ENCODE measurements at regions not wholly inside any gene's neighbourhood (a gene's known extent, or its start where the extent isn't known, plus 50 kb on each side); places are given as distances from the start of the nearest gene placed in this dataset.

- DNase-seq: no peak
- Histone ChIP-seq H3K79me2 (ENCODE audit: low read length) (no peaks in the 10 kb centered on the region), H3K4me2 (ENCODE audit: low read depth, low read length) (no peak overlapping the region), H3K9me2 (replicated peaks; ENCODE audit: insufficient read depth, low read length) (no peaks in the 10 kb centered on the region), H3K36me3 (replicated peaks; ENCODE audit: insufficient read depth, low read length) (no peaks in the 10 kb centered on the region), H4K20me1 (ENCODE audit: insufficient read depth, low read length) (no peaks in the 10 kb centered on the region), H3K27ac (ENCODE audit: low read length) (no peak overlapping the region), H3F3A (ENCODE audit: insufficient read depth, low read length) (no peaks in the 10 kb centered on the region), H3K27me3 (replicated peaks; ENCODE audit: insufficient read depth, low read length) (no peaks in the 10 kb centered on the region), H3K4me1 (ENCODE audit: low read length) (no peaks in the 10 kb centered on the region), H3K4me3 (ENCODE audit: low read length) (no peak overlapping the region), H3K9ac (ENCODE audit: low read length) (no peak overlapping the region), H2AFZ (ENCODE audit: low read length) (no peak overlapping the region), H3K9me3 (replicated peaks; ENCODE audit: insufficient read depth, low read length) (no peaks in the 10 kb centered on the region)
- TF ChIP-seq EZH2phosphoT487 (IDR thresholded peaks at IDR 0.05; ENCODE audit: low read length) (no peak), EZH2 (optimal IDR thresholded peaks at IDR 0.05; ENCODE audit: low read depth, low read length) (no peak), CTCF (IDR thresholded peaks at IDR 0.05; ENCODE audit: low read length) (no peak)
These were observed 451.9 kb downstream of the TMEM38B start for GRCh38 chr9:106146066-106146840.

GRCh38 chr9:106146886-106147285 is 452.5 kb downstream of the TMEM38B start:
- no peaks in the 10 kb centered on the region for H3K9me2 ChIP-seq (replicated peaks; ENCODE audit: insufficient read depth, low read length)
- no peak overlapping the region for H3K4me2 ChIP-seq (ENCODE audit: low read depth, low read length)
- H3K4me1 ChIP-seq (ENCODE audit: low read length): no peaks in the 10 kb centered on the region
- no peaks in the 10 kb centered on the region for H3F3A ChIP-seq (ENCODE audit: insufficient read depth, low read length)
- no peaks in the 10 kb centered on the region for H3K79me2 ChIP-seq (ENCODE audit: low read length)
- H3K36me3 ChIP-seq (replicated peaks; ENCODE audit: insufficient read depth, low read length): no peaks in the 10 kb centered on the region
- no peak for DNase-seq
- H3K4me3 ChIP-seq (ENCODE audit: low read length): no peak overlapping the region
- no peak overlapping the region for H2AFZ ChIP-seq (ENCODE audit: low read length)
- TF ChIP-seq EZH2 (optimal IDR thresholded peaks at IDR 0.05; ENCODE audit: low read depth, low read length): no peak
- TF ChIP-seq EZH2phosphoT487 (IDR thresholded peaks at IDR 0.05; ENCODE audit: low read length): no peak
- no peak for TF ChIP-seq CTCF (IDR thresholded peaks at IDR 0.05; ENCODE audit: low read length)
- no peaks in the 10 kb centered on the region for H4K20me1 ChIP-seq (ENCODE audit: insufficient read depth, low read length)
- H3K27me3 ChIP-seq (replicated peaks; ENCODE audit: insufficient read depth, low read length): no peaks in the 10 kb centered on the region
- no peak overlapping the region for H3K27ac ChIP-seq (ENCODE audit: low read length)
- H3K9me3 ChIP-seq (replicated peaks; ENCODE audit: insufficient read depth, low read length): no peaks in the 10 kb centered on the region
- no peak overlapping the region for H3K9ac ChIP-seq (ENCODE audit: low read length)

- TF ChIP-seq CTCF (IDR thresholded peaks at IDR 0.05; ENCODE audit: low read length) (no peak), EZH2 (optimal IDR thresholded peaks at IDR 0.05; ENCODE audit: low read depth, low read length) (no peak), EZH2phosphoT487 (IDR thresholded peaks at IDR 0.05; ENCODE audit: low read length) (no peak)
These were observed 455.6 kb downstream of the TMEM38B start for GRCh38 chr9:106149956-106150355.

More at GRCh38 chr9:106149956-106150355, 455.6 kb downstream of the TMEM38B start:
- no peak overlapping the region for H2AFZ ChIP-seq (ENCODE audit: low read length)
- no peaks in the 10 kb centered on the region for H3F3A ChIP-seq (ENCODE audit: insufficient read depth, low read length)
- H3K79me2 ChIP-seq (ENCODE audit: low read length): no peaks in the 10 kb centered on the region
- DNase-seq: no peak
- H3K4me2 ChIP-seq (ENCODE audit: low read depth, low read length): no peak overlapping the region
- H3K9ac ChIP-seq (ENCODE audit: low read length): no peak overlapping the region
- no peaks in the 10 kb centered on the region for H3K9me2 ChIP-seq (replicated peaks; ENCODE audit: insufficient read depth, low read length)
- H3K27me3 ChIP-seq (replicated peaks; ENCODE audit: insufficient read depth, low read length): no peaks in the 10 kb centered on the region
- no peaks in the 10 kb centered on the region for H4K20me1 ChIP-seq (ENCODE audit: insufficient read depth, low read length)
- H3K36me3 ChIP-seq (replicated peaks; ENCODE audit: insufficient read depth, low read length): no peaks in the 10 kb centered on the region
- H3K4me3 ChIP-seq (ENCODE audit: low read length): no peak overlapping the region
- H3K4me1 ChIP-seq (ENCODE audit: low read length): no peaks in the 10 kb centered on the region
- no peak overlapping the region for H3K27ac ChIP-seq (ENCODE audit: low read length)
- no peaks in the 10 kb centered on the region for H3K9me3 ChIP-seq (replicated peaks; ENCODE audit: insufficient read depth, low read length)

Data from MM.1S (cell line).